ENCODE measurements at regions not wholly inside any gene's neighbourhood (a gene's known extent, or its start where the extent isn't known, plus 50 kb on each side); places are given as distances from the start of the nearest gene placed in this dataset.
"Not testable (repeated sequence)": the region's sequence is repeated elsewhere in the genome, so short reads cannot be mapped to it uniquely, and the experiment has no call there.

- DNase-seq: no peak
- in situ Hi-C loops (cut with HindIII; ENCODE audit: low pct_ligation_motif_present, low pct_unique_long_range_greater_than_20kb, low sequenced_read_pairs): no loop called here
Measured at GRCh38 chr12:18794000-18794399, 56.1 kb downstream of the CAPZA3 start.

DNA sequence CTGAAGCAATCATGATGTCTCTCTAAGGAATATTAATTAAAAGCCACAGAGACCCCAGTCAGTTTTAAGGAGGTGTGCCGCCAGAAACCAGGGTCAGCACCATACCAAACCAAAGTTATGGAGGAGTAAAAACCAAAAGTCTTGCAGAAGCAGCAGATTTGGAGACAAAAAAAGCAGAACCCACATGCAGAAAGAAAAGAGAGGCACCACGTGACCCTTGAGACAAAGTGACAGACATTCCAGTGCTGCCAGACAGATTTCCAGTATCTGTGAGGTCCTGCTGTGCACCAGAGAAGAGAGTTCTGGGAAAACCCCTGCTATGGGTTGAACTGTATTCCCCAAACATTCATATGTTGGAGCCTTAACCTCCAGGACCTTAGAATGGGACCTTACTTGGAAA lies 59.7 kb downstream of the CAPZA3 start:
- in situ Hi-C loops (cut with HindIII; ENCODE audit: low pct_ligation_motif_present, low pct_unique_long_range_greater_than_20kb, low sequenced_read_pairs): no loop called here
- DNase-seq: no peak

DNA sequence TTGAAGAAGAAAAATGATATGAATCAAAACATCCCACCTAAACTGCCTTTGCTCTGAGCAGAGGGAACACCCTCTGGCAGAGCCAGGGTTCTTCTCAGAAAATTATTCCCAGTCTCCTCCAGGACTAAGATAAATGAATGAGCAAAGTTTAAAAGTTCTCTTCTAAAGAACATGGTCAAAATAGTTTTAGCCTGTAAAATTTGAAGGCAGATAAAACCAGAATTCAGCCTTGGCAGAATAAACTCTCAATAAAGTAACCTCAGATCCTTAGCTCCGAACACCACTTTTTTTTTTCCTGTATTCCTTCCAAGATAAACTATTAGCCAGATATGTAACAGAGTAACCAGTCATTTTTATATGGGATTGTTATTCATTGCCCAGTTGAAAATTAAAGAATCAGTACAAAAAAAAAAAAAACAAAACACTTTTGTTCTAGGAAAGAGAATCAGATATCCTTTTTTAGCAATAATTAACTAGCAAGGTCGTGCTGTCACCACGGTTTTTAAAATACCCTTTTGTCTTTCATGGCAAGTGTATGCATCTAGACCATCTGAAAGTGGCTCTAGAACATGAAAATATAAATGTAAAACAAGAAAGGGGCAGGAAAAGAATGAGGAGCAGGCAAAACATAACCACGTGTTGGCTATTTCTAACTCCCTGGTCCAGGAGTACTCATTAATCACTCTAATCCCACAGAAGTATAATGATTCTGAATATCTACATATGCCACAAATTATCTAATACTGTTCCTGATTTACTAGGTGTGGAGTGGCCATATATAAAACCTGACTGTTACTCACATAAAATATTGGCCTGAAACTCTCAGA lies 60.8 kb downstream of the CAPZA3 start:
- in situ Hi-C loops (cut with HindIII; ENCODE audit: low pct_ligation_motif_present, low pct_unique_long_range_greater_than_20kb, low sequenced_read_pairs): no loop called here

DNA sequence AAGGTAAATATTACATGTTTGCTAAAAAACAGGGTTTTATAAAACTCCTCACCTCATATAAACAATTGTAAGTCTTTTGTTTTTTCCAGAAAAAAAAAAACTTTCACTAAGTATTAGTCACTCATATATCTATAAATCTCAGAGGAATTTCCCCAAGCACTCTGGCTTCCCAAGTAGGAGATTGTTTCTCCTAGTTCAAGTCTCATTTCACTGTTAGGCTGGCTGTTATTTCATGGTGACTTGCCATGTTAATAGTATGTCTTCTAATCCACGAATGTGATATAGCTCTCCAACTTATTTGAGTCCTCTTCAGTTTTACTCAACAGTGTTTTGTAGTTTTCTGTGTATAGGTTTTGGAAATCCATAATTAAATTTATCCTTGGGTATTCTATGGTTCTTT lies 61.6 kb downstream of the CAPZA3 start:
- DNase-seq: peak; percentile 16
- in situ Hi-C loops (cut with HindIII; ENCODE audit: low pct_ligation_motif_present, low pct_unique_long_range_greater_than_20kb, low sequenced_read_pairs): no loop called here

More for the DNA sequence above, 60.8 kb downstream of the CAPZA3 start:
- DNase-seq: peak; percentile 23

DNA sequence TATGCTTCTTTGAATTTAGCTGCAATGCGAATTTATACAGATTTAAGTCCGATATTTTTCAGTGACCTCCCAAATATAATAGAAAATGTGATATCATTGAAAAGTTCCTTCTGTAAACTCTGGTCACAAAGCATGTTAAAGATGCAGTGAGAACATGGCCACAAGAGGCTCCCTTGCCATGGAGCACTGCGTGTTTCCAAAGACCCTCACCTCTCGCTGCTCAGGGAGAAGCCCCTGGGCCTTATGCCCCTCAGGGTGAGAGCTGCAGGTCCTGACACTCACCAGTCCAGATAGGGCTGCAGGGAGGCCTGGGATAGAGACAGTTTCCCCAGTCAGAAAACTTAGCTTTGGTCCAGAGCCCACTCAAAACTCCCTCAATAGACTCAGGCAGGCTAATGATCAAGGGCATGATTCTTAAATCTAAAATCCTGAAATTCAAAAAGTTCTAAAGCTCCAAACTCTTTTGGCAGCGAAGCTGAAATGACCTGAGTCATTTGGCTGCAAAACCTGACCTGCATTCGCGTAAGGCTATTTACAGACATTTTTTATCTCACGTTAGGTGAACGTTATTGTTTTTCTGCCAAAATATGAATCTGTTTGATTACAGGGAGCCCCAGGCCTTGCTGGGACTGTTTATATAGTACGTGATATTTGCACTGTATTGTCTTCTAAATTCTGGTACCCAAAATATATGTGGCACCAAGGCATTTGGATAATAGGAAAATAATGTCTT lies 67.8 kb downstream of the CAPZA3 start:
- in situ Hi-C loops (cut with HindIII; ENCODE audit: low pct_ligation_motif_present, low pct_unique_long_range_greater_than_20kb, low sequenced_read_pairs): no loop called here
- no peak for DNase-seq

GRCh38 chr12:18807714-18808113 lies 69.8 kb downstream of the CAPZA3 start:
- DNase-seq: no peak
- in situ Hi-C loops (cut with HindIII; ENCODE audit: low pct_ligation_motif_present, low pct_unique_long_range_greater_than_20kb, low sequenced_read_pairs): no loop called here

- in situ Hi-C loops (cut with HindIII; ENCODE audit: low pct_ligation_motif_present, low pct_unique_long_range_greater_than_20kb, low sequenced_read_pairs): no loop called here
- no peak for DNase-seq
Measured at GRCh38 chr12:18808221-18808620, 70.3 kb downstream of the CAPZA3 start.

- DNase-seq: no peak
- in situ Hi-C loops (cut with HindIII; ENCODE audit: low pct_ligation_motif_present, low pct_unique_long_range_greater_than_20kb, low sequenced_read_pairs): no loop called here
Measured at GRCh38 chr12:18810537-18811253, 72.8 kb downstream of the CAPZA3 start.

- DNase-seq: no peak
- in situ Hi-C loops (cut with HindIII; ENCODE audit: low pct_ligation_motif_present, low pct_unique_long_range_greater_than_20kb, low sequenced_read_pairs): no loop called here
Measured at GRCh38 chr12:18811273-18811672, 73.4 kb downstream of the CAPZA3 start.

DNA sequence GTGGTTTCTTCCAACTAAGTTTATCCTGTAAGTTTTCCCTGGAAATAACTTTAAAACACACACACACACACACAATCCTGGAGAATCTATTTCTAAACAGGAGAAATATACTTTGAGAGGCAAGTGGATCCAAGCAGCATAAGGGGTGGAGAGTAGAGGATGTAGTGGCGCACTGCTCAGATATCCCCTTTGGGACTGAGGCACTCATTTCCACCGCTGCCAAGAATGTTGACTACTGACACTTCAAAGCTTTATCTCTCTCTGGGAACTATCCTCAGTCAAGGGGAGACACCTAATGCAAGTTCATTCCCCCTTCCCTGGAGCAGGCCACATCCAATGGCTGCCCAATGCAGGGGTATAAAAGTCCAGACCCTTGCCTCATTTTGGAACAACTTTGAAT lies 75.8 kb downstream of the CAPZA3 start:
- DNase-seq: no peak
- in situ Hi-C loops (cut with HindIII; ENCODE audit: low pct_ligation_motif_present, low pct_unique_long_range_greater_than_20kb, low sequenced_read_pairs): no loop called here

DNA sequence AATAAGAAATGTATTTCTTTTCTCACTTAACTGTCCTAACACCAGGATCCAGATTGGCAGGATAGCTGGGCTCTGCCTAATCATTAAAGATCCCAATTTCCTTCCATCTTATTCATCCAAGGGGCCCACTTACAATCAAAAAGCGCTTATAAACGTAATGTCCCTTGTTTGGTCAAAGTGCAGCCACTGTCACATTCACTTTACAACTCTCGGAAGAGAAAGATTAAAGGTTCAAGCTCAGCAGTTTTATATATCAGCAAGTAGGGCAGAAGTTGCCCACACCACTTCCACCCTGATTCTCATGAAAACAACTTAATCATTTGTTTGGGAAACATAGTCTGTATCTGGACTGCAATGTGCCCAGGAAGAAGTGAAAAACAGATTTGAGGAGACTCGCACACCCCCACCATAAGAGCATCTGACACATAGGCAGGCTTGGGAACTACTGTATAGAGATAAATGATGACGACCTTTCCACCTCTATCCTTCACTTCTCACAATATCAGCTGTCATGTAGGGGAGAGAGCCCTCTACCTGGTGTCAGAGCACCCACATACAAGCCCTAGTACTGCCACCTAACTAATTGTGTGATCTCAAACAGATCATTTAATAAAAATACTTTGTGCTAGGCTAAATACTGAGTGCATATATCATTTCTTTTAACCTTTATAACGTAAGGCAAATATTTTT lies 80.8 kb downstream of the CAPZA3 start:
- no peak for DNase-seq
- in situ Hi-C loops (cut with HindIII; ENCODE audit: low pct_ligation_motif_present, low pct_unique_long_range_greater_than_20kb, low sequenced_read_pairs): no loop called here

DNA sequence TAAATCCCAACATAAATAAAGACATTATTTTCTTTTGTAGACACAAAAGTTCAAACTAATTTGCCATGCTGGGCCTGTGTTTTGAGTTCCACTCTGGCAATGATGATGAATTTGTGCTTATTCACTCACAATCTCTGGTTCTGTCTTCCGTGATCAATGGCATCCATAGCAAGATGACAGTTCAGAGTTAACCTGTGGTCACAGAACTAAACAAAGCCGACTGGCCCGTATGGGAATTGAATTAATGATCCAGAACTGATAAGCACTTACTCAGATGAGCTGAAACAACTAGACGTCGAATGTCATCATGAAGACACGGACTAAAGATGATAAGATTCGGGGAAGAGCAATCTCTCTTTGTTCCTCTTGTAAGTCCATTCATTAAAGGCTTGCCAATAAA lies 81.6 kb downstream of the CAPZA3 start:
- DNase-seq: no peak
- in situ Hi-C loops (cut with HindIII; ENCODE audit: low pct_ligation_motif_present, low pct_unique_long_range_greater_than_20kb, low sequenced_read_pairs): no loop called here

DNA sequence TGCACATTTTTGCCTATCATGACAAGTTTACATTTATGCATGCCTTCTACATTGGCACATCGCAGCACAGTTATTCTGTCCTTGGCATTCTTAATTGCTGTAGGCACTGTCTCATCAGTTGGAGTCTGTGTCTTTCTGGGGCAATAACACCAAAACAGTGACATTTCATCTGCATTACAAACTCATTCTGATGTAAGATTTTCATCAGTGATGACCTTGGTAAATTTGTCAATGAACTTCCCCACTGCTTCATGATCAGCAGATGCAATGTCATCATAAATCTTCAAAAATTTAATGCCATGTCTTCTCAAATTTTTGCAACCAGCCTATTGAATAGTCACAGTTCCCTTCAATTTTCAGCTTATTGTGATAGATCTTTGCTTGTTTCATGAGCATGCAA lies 85.5 kb downstream of the CAPZA3 start:
- in situ Hi-C loops (cut with HindIII; ENCODE audit: low pct_ligation_motif_present, low pct_unique_long_range_greater_than_20kb, low sequenced_read_pairs): no loop called here
- DNase-seq: no peak

DNA sequence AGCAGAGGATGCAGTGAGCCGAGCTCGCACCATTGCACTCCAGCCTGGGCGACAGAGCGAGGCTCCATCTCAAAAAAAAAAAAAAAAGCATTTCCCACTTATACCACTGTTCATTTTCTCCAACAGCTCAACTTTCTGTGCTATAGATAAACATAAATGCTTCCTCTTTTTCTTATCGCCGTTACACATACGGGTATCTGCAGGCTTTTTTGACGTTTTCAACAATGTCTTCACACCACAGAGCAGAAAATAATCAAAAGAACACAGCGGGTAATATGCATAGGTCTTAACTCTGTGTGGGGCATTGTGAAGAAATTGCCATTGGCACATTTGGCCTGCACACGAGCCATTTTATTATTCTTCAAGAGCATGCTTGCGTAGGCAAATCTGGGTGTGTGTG lies 86.4 kb downstream of the CAPZA3 start:
- DNase-seq: no peak
- in situ Hi-C loops (cut with HindIII; ENCODE audit: low pct_ligation_motif_present, low pct_unique_long_range_greater_than_20kb, low sequenced_read_pairs): no loop called here

DNA sequence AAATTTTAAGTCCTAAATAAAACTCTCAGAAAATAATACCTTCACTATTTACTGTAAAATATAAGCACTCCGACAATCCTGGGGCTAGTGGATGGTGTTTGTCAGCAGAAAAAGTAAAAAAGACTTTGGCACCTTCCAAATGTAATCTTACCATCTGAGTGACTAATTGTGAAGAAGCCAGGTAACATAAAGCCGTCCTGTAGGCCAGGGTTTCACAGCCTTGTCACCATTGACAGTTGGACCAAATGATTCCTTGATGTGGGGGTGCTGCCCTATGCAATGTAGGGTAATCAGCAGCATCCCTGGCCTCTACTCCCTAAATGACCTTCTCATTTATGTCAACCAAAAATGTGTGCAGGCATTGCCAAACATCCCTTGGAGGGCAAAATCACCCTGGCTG lies 87.2 kb downstream of the CAPZA3 start:
- no peak for DNase-seq
- in situ Hi-C loops (cut with HindIII; ENCODE audit: low pct_ligation_motif_present, low pct_unique_long_range_greater_than_20kb, low sequenced_read_pairs): no loop called here

- no peak for DNase-seq
- in situ Hi-C loops (cut with HindIII; ENCODE audit: low pct_ligation_motif_present, low pct_unique_long_range_greater_than_20kb, low sequenced_read_pairs): no loop called here
Measured at GRCh38 chr12:18827913-18828312, 90.0 kb downstream of the CAPZA3 start.

DNA sequence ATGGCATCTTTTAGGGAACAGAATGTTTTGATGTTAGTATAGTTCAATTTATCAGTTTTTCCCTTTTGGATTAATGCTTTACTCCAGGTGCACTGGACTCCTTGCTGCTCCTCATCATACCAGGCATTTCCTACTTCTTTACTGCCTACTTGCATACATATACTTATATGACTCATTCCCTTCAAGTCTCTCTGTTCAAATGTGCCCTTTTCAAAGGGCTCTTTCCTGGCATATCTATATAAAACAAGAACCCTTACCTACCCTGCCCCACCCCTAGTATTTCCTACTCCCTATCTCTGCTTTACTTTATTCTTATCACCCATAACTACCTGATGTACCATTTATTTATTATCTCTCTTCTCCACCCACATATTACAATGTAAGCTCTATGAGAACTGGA lies 90.6 kb downstream of the CAPZA3 start:
- DNase-seq: no peak
- in situ Hi-C loops (cut with HindIII; ENCODE audit: low pct_ligation_motif_present, low pct_unique_long_range_greater_than_20kb, low sequenced_read_pairs): no loop called here

DNA sequence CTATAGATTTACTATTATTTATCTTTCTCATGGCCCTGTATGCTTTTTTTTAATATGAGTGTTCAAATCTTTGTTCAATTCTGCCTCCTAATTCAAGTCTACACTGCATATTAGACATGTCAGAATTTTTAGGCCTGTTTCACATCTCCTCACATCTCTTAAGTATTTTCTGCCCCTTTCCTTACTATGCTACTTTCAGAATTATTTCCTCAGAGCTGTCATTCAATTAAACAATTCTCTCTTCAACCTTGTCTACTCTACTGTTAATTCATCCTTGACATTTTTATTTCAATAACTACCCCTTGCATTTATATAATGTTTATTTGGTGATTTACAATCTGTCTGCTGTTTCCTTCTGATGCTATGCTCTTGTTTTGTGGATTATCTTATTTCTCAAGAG lies 91.1 kb downstream of the CAPZA3 start:
- in situ Hi-C loops (cut with HindIII; ENCODE audit: low pct_ligation_motif_present, low pct_unique_long_range_greater_than_20kb, low sequenced_read_pairs): no loop called here
- no peak for DNase-seq

DNA sequence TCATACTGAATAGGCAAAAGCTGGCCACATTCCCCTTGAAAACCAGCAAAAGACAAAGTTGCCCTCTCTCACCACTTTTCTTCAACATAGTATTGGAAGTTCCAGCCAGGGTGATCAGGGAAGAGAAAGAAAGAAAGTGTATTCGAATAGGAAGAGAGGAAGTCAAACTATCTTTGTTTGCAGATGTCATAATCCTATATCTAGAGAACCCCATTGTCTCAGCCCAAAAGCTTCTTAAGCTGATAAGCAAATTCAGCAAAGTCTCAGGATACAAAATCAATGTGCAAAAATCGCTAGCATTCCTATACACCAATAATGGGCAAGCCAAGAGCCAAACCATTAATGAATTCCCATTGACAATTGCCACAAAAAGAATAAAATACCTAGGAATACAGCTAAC lies 95.0 kb downstream of the CAPZA3 start:
- DNase-seq; in situ Hi-C loops (cut with HindIII; ENCODE audit: low pct_ligation_motif_present, low pct_unique_long_range_greater_than_20kb, low sequenced_read_pairs): not testable (repeated sequence)

All from ACHN (cell line).